Coronary artery (tissue), 2 donors: ENCODE measurements at regions not wholly inside any gene's neighbourhood (a gene's known extent, or its start where the extent isn't known, plus 50 kb on each side); places are given as distances from the start of the nearest gene placed in this dataset.

Experiments
- DNase-seq: peaks from one replicate; pipeline ENCODE4 v3.0.0-alpha.2; 2017; ENCODE audit warnings: low spot score
- H3K27ac ChIP-seq, 2 donors: fragments of 200-600 bp; sonication (generic); one replicate each; pipeline ENCODE4 v1.5.1; 2016 to 2019
- H3K4me3 ChIP-seq: fragments of 200-600 bp; sonication (generic); 2 replicates; pipeline ENCODE4 v1.5.1; 2016; ENCODE audit warnings: mild to moderate bottlenecking, moderate library complexity
- TF ChIP-seq, protein P1 (sequence below): fragments of 200-600 bp; sonication (generic); IDR thresholded peaks from one replicate; pipeline ENCODE4 v1.5.1; 2019; ENCODE audit warnings: antibody characterized with exemption

DNA sequence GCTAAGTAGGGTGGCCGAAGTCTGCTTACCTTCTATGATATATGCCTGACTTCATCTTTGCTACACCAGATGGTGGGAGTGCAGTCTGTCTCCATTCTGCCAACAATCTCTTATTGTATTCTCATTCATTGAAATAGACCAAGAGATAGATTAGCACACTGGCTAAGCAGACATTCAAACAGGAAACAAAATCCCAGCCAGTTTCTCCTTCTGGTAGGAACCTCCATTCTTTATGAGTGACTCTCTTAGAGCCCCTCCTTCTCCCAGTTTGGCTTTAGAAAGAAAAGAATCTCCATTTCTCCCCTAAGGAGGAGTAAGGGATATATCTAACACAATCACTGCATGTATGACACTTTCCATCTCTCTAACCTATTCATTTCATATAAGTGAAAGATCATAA, 118.9 kb upstream of the COL5A2 start:
- no peak for DNase-seq
- TF ChIP-seq, protein P1, sequence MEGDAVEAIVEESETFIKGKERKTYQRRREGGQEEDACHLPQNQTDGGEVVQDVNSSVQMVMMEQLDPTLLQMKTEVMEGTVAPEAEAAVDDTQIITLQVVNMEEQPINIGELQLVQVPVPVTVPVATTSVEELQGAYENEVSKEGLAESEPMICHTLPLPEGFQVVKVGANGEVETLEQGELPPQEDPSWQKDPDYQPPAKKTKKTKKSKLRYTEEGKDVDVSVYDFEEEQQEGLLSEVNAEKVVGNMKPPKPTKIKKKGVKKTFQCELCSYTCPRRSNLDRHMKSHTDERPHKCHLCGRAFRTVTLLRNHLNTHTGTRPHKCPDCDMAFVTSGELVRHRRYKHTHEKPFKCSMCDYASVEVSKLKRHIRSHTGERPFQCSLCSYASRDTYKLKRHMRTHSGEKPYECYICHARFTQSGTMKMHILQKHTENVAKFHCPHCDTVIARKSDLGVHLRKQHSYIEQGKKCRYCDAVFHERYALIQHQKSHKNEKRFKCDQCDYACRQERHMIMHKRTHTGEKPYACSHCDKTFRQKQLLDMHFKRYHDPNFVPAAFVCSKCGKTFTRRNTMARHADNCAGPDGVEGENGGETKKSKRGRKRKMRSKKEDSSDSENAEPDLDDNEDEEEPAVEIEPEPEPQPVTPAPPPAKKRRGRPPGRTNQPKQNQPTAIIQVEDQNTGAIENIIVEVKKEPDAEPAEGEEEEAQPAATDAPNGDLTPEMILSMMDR = no peak
- no peak overlapping the region for H3K27ac ChIP-seq
- H3K4me3 ChIP-seq = no peak overlapping the region

DNA sequence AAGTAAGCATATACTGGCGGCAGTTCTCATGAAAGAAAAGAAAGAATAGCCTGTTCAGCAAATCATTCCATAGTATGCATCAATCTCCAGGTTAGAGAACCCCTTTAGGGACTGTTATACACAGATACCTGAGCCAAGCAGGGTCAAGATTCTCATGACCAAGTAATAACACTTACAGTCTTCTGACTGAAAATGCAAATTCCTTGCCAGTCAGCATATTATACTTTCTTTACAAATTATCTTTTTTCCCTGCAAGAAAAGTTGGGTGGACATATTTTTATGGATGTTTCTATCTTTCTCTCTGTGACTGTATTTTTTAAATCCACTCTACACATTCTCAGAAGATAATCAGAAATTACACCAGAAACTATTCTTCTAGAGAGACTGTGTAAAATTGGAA, 120.4 kb upstream of the COL5A2 start:
- Histone ChIP-seq H3K27ac (no peak overlapping the region), H3K4me3 (no peak overlapping the region)
- no peak for DNase-seq
- TF ChIP-seq, protein P1 = no peak

DNA sequence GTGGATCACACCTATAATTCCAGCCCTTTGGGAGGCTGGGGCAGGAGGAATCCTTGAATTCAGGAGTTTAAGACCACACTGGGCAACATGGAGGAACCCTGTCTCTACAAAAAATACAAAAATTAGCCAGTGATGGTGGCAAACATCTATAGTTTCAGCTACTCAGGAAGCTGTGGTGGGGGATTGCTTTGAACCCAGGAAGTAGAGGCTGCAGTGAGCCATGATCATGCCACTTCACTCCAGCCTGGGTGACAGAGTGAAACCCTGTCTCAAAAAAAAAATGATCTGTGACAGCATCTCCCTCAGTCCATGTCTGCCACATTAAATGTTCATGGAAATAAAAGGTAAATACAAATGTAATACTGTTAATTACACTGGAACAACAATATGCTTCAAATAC, 121.4 kb upstream of the COL5A2 start:
- no peak overlapping the region for H3K27ac ChIP-seq
- H3K4me3 ChIP-seq = no peak overlapping the region
- DNase-seq = no peak
- TF ChIP-seq, protein P1 = no peak

DNA sequence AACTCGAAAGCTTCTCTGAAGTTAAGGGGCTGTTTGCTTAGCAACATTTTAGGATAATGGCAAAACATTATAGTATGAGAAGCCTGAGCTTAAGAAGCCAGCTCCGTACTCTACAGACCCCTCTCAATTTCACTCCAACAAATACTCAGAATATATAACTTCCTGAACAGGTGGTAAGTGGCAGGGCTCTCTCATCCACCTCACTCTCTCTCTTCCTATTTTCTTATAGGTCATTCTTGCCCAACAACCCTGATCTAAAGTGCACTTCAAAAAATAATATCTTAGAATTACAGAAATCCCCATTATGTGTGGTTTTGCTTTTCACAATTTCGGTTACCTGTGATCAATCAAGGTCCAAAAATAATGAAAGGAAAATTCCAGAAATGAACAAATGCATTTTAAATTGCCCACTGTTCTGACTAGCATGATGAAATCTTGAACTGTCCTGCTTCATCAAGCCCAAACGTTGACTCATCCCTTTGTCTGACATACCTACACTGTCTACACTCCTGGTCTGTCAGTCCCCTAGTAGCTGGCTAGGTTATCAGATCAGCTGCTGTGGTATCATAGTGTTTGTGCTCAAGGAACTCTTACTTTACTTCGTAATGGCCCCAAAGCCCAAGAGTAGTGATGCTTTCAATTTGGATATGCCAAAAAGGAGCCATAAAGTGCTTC, 122.8 kb upstream of the COL5A2 start:
- H3K27ac ChIP-seq = no peak overlapping the region
- no peak for DNase-seq
- TF ChIP-seq, protein P1 = no peak

DNA sequence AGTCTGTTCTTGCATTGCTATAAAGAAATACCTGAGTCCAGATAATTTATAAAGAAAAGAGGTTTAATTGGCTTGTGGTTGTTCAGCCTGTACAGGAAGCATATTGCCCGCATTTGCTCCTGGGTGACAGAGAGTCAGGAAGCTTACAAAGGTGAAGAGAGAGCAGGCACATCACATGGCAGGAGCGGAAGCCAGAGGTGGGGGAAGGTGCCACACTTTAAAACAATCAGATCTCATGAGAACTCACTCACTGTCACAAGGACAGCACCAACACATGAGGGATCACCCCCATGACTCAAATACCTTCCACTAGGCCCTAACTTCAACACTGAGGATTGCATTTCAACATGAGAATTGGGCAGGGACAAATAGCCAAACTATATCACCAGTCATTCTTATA, 124.8 kb upstream of the COL5A2 start:
- DNase-seq = no peak
- H3K4me3 ChIP-seq = no peak overlapping the region
- TF ChIP-seq, protein P1 = no peak
- H3K27ac ChIP-seq = no peak overlapping the region

More for the DNA sequence above, 122.8 kb upstream of the COL5A2 start:
- no peak overlapping the region for H3K4me3 ChIP-seq

DNA sequence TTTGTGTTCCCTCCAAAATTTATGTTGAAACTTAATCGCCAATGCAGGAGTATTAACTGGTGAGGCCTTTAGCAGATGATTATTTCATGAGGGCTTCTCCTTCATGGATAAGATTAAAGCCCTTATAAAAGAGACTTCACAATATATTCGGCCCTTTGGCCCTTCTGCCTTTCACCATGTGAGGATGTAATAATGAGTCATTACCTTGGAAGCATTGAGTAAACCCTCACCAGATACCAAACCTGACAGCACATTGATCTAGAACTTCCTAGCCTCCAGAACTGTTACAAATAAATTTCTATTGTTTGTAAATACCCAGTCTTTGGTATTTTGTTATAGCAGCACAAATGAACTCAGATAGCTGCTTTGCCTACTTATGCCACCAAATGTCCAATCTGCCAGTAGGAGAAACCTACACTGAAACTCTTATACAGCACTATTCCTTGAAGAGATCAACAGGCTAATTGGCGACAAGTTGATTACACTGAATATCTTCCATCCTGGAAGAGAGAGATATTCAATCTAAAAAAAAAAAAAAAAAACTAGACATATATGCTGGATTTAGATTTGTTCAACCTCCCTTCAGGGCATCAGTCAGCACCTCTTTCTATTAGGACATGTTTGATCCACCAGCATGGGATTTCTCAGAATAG, 125.9 kb upstream of the COL5A2 start:
- H3K27ac ChIP-seq = no peak overlapping the region
- no peak for DNase-seq
- TF ChIP-seq, protein P1 = no peak
- H3K4me3 ChIP-seq = no peak overlapping the region

DNA sequence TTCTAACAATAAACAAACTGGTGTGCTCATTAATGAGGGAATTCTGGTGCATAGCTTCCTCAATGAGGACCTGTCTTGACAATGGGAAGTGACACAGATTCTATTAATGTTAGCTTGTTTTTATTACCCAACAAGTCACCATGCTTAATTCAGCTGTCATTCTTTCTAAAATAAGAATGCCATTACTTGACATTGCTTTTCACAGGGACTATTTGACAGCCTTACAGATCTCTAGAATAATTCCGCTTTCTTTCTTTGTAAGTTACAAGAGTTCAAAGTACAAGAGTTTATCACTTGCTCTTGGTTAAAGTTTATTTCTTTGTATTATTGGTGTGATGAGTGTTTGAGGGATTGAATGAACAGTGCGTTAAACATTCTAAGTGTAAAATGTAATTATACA, 127.0 kb upstream of the COL5A2 start:
- no peak for DNase-seq
- Histone ChIP-seq H3K27ac (no peak overlapping the region), H3K4me3 (no peak overlapping the region)
- TF ChIP-seq, protein P1 = no peak
